ENCODE measurements at regions not wholly inside any gene's neighbourhood (a gene's known extent, or its start where the extent isn't known, plus 50 kb on each side); places are given as distances from the start of the nearest gene placed in this dataset.

DNA sequence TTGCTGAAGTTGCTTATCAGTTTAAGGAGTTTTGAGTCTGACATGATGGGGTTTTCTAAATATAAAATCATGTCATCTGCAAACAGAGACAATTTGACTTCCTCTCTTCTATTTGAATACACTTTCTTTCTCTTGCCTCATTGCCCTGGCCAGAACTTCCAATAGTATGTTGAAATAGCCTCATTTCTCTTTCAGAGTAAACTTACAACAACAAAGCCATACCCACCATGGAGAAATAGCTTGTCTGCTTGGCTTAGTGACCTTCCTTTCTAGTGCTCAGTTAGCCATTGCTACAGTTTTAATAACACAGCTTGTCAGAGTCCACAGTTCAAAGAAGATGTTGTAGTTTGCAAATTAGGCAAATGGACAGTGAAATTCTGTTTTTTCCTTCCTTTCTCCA lies 228.0 kb downstream of the ETAA1 start:
- no peak for DNase-seq (ENCODE audit: low spot score)

DNA sequence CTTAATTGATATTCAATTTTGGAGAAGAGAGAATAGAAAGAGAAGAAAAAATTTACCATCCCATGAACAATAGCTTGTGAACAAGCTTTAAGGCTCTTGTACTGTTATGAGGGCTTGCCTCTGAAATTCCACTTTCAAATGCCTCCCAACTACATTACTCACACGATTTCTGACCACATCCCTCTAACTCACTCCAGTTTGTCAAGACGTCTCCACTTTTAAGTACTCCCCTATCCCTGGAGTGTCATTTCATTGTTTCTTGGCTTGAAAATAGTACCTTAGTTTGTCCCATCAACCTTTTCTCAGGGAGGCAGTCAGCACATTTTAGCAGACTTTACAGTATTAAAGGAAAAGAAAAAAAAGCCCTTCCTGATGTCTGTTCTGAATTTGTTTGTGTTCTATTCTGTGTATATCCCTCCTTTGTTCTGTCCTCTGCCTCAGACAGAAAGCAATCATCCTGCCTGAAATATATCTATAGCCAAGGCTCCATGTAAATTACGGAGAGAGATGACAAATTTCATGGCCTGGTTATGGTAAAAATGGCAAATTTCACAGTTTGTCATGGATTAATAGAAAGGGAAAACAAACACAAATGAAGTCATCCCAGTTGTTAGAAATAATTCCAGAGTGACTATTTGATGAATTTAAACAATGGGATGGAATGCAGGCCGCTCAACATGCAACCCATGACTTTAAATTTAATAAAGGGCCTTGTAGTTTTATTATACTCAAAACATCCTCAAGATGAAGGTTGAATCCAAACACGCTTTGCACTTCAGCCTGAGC lies 228.8 kb downstream of the ETAA1 start:
- no peak for DNase-seq (ENCODE audit: low spot score)

DNA sequence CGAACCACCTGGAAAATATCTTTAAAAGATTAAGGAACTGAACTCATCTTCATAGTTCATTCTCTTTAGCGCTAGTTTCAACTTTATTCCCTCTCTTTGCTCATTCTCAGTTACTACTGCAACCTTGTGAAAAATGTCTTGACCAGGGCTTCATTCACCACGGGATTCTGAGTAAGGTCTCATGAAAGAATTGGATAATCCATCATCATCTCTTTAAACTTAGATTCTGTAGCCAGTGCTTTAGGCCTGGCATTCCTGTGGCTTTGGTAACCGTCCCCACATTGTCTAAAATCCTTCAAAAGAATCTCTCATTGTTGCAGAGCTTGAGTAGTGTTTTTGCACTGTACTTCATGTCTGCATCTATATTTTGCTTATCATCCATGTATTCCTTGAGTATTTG lies 229.5 kb downstream of the ETAA1 start:
- no peak for DNase-seq (ENCODE audit: low spot score)

DNA sequence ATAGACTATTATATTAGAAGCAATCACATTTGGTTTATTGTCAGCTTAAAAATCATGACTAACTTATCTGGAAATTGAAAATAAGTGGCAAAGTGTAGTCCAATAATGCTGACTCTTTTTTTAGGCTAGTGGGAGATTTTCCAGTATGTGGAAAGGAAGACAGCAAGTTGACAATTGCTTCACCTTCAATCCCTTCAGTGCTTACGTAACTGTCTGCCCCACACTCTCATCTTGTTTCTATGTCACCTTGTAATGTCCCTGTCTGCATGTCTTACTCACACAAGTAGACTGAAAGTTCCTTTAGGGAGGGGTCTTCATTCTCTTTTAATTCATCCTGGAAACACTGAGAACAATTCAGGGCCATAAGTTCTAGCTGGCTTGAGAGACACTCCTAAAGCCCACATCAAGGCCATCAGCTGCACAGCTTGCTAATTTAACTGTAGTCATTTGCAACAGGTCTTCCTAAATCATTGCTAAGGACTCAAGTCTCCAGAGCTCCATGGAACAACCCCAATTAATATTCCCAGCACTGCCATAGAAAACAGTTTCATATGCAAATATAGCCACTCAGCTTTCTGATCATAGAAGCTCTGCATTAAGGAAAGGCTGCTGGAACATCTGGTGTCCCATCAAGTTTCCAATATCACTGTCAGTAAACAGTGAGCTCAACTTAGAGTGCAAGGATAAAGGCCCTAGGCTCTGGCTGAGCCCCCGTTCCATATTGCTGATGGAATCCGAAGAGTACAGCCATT lies 230.5 kb downstream of the ETAA1 start:
- no peak for DNase-seq (ENCODE audit: low spot score)

DNA sequence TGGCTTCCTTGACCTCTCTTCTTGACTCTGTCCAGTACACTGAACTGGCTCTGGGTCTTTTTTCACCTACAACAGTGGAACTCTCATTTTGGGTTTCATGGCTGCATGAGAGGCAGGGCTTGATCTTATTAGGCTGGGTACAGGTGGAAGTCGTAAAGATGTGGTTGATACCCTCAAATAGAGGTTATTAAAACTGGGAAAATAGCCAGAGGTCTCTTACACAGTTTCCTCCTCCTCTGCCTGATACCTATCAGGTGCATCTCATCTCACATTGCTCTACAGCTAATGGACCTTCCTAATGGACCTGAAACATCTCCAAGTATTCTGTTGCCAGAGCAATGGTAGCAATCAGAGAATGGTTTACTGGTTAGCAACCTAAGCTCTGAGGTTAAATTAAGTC lies 231.8 kb downstream of the ETAA1 start:
- DNase-seq (ENCODE audit: low spot score): no peak

DNA sequence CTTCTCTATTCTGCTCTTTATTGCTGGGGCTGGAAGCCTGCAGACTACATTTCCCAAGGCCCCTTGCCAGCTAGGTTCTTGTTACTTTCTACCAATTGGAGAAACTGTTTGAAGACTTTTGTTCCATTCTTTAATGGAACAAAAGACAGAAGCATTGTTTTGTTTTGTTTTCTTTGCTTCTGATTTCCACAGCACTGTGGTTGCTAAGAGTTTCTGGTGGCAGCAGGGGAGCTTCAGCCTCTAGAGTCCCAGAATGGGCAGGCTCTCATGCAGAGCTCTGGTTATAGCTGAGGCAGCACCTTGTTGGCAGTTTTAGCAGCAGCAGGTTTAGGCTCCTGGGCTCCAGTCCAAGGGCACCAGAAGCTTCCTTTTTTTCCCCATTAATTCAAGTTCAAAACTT lies 234.3 kb downstream of the ETAA1 start:
- DNase-seq (ENCODE audit: low spot score): no peak

DNA sequence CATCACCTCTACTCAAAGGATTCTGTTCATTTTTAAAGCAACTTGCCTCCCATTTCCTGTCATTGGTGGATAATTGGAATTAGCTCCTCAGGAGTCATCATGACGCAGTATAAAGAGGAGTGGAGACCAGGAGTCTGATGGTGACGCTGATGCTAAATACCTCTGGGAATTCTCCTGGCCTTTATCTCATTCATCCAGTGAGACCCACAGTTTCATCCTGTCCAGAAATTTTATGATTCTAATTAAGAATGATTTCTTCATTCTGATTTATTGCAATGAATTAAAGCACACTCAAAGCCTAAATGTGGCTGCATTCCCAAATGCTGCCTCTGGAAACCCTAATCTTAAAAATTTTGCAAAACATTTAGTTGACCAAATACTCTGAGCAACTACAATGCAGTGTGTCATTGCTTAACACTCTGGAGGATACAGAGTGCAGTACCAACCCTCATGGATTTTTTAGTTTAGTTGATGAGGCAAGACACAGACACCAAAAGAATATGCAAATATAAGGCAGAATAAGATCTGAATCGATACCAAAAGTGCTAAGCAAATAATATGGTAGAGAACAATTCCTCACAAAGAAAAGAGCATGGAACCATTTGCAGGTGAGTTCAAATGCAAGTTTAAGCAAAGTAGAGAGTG lies 236.2 kb downstream of the ETAA1 start:
- no peak for DNase-seq (ENCODE audit: low spot score)

DNA sequence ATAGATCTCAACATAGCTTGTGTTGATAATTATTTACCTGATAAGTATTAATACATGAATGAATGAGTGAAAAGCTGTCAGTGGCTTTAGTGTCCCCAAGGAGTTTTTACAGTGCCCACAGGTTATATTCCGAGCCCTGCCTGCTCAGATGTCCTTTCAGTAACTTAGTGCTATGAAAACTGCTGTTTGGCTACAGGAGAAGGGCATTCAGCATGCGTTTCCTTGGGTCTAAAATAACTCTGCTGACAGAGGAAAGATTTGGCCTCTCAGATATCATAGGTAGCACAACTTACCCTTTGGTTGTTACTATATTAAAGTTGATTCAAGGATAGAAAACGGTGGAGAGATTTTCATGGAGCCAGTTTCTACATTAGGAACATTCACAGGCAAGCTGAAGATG lies 241.0 kb downstream of the ETAA1 start:
- DNase-seq (ENCODE audit: low spot score): no peak

DNA sequence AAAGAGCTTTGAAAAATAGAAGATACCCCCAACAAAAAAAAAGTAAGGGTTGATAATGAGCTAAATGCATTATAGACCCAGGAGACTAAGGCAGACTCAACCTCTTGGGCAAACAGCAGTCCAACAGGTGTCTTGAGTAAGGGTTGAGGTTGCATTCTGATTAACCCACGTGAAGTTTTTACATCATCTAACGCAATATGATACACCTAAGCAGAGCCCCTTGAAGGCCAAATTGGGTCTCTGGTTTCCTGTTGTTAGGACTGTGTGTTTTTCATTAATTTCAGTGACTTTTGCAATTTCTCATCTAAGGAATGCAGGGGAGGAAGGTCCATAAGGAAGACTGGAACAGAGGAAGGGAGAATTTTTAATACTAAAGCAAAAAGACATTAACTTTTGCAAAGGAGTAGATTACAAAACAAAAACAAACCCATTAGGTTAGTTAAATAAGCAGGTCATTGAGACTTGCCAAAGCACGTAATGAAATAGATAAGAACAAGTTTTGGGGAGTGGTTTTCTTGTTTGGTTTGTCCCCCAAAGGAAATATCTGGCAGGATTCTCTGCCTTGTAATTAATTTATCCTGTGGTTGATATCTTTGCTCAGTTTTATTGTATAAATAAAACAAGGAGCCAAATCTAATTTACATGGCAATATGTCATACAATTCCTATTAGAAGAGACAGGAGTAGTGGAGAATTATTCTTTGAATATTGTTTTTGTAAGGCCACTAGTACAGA lies 244.3 kb downstream of the ETAA1 start:
- no peak for DNase-seq (ENCODE audit: low spot score)

DNA sequence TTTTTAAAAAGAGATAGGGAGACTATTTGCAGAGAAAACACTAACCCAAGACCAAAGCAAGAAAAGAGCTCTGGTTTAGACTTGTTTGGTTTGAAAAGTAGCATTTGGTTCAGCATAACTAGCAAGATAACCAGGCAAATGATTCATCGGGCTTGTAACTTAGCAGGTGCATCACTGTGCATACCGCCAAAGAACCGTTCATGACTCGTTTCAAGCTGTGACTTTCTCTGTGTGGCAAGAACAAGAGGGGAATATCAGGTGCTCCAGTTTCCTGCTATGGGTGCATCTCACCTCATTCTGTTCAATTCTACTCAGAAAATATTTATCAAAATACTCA lies 244.9 kb downstream of the ETAA1 start:
- DNase-seq (ENCODE audit: low spot score): no peak

DNA sequence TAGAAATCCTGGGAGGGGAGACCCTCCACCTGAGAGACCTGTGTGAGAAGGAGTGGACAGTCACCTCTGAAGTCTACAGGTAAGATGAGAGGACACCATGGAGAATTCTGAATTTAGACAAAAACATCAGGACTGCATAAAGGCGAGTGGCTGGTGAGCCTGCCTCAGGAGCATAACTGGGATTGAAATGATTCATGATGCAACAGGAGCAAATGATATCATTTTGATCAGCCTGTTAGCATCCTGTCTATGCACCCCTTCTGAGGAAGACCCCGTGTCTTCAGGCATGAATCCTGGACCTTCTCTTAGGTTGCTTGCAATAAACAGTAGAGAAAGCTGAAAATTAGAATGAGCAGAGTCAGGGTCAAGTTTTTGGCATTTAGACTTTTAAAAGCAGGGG lies 245.8 kb downstream of the ETAA1 start:
- no peak for DNase-seq (ENCODE audit: low spot score)

DNA sequence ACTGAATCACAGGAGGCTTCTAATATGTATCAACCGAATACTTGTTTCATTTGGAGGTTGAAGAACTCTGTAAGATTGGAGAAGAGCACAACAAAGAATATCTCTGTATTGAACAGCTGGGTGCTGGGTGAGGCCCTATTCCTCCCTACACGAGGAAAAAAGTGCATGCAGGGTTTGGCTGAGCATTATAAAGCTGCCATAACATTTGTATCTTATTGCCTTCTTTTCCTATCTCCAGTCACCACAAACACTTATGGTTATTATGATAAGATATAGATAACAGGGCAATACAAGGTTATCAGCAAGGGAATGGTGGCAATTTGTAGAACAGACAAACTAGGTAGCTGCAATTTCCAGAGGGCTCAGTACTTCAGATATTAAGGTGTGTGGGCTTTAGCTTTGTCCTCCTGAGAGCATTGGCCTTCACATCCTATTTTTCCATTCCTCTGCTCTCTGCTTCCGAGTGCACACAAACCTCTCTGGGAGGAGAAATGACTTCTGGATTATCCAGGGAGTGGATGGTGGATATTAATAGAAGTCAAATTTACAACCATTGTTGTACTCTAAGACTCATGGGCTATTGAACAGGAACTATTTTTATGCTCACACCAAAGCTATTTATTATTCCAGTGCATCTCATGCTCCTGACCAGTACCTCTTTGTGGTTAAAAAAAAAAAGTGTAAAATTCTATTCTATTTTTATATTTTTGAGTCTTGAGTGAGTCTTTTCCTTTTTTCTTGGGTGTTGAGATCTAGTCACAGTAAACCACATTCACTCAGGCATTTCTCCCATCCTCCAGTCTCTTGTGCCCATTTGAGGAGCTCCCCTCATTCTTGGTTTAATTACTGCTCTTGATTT lies 248.4 kb downstream of the ETAA1 start:
- DNase-seq (ENCODE audit: low spot score): no peak

DNA sequence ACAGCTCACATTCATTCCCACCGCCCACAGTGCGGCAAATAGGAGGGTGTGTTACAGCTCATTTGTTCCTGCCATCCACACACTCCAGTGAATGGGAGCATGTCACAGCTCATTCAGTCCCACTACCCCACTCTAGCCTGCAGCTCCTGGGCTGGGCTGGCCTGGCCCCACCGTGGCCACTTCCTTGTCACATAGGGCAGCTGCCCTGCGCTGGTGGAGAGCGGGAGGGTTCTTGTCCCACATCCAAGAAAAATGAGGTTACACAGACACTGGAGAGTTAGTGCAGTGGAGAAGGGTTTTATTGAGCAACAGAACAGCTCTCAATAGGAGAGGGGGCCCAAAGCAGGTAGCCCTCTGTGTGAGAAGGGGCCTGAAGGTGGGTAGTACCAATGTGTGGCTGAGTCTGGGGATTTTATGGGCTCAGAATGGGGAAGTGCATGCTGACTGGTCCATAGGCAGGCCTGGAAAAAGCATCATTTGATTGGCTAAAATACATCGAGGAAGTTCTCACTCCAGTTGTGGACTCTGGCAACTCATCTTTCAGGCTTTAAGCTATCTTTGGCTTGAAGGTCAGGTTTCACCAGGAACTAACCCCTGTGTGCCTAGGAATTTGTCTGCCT lies 249.7 kb downstream of the ETAA1 start:
- peak; percentile 8 for DNase-seq (ENCODE audit: low spot score)

DNA sequence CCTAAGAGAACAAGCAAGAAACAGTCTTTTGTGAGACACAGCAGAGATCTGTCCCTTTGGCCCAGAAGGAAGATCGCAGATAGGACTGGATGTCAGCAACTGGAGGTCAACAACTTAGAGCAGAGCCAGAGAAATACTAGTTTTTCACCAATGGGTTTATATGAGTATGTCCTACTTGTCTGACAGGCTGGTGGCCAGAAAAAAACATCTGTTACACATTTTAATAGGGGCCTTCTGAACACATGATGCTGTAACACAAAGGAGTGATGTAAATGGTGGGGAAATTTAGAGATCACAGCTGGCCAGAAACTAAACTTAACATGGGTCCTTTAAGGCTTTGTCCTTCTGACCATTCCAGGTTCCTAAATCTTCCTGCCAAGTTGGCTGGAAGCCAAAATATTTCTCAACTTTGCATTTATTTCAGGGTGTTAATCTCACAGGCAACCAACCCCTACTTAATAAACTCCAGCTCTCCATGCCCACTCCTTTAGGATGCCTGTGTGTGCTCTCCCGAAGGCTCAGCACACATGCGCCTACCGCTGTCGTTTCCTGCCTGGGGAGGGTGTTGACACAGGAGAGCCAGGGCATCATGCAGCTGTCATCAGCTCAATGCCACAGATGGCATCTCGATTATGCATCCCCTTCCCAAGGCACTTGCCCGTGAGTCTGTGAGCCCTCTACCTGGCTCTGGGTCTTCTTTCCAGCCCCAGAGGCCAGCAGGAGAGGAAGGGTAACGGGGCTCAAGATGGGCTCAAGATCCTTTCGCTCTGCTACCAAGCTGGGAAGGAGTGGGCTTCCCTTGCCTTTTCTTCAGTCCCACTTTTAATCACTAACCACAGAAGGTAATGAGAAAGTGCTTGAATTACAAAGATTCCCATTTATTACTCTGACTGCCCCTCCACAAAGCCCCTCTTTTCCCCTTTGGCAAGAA lies 252.5 kb downstream of the ETAA1 start:
- no peak for DNase-seq (ENCODE audit: low spot score)

DNA sequence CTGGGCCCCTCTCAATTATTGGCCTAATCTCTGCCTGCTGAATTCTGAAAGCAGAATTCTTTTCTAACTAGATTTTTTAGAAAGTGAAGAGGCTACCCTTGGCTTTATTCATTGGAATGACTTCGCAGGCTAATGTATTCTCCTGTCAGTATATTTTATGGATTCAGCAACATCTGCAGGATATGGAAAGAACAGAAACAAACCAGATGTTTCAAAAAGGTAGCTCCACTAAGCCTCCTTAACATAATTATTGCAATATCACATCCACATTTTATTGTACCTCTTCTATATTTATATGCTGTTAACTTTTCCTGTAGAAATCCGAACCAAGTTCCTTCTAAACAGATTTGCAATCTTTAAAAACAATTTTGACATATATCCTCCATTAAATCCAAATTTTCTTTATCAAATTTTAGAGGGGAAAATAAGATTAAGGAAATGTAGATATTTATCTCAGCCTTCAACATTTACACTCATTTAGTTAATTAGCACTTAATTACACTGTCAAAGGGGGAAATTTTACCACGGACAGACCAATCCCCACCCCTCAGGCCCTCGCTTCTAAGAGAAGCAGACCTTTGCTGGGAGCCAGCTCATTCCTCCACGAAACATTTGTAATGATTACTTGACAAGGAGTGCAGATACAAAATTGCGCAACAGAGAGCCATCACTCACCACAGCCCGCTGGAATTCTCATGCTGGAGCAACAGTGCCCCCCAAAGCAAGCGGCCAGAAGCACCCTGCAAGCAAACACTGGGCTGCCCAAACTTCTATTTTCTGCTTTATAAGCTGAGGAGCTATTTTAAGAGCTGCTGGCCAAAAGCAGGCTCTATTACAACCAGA lies 253.4 kb downstream of the ETAA1 start:
- DNase-seq (ENCODE audit: low spot score): peak; percentile 80

DNA sequence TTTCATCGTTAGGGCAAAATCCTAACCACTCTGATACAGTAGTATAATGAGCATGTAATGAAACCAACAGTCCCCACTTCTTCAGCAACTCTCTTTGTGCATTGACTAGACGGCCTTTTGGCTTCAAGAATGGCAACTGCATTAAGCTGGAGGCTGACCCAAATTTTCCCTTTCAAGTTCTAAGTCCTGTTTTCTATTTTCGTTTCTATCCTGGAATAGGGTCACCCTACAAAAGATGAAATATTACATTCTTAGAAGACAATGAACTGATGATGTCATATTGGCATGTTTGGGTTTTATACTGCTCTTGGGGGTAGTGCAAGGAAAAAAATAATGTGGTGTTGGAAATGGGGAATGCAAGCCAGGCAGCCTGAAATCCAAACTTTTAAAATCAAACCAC lies 254.4 kb downstream of the ETAA1 start:
- DNase-seq (ENCODE audit: low spot score): peak; percentile 4

DNA sequence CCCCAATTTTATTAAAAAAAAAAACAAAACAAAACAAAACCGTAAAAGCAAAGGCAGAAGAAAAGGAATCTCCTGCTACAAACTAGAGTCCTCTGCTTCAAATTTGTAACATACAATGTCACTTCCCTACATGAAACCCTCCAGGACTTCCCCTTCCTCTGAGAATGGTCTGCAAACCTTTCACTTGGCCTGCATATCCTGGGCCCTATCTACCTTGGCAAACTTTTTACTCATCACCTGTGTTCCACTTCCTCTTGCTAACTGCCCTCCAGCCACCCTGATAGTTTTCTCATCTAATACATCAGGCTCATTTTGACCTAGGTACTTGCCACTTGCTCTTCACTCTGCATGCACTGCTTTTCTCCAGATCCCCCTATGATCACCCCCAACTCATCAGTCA lies 255.5 kb downstream of the ETAA1 start:
- no peak for DNase-seq (ENCODE audit: low spot score)

DNA sequence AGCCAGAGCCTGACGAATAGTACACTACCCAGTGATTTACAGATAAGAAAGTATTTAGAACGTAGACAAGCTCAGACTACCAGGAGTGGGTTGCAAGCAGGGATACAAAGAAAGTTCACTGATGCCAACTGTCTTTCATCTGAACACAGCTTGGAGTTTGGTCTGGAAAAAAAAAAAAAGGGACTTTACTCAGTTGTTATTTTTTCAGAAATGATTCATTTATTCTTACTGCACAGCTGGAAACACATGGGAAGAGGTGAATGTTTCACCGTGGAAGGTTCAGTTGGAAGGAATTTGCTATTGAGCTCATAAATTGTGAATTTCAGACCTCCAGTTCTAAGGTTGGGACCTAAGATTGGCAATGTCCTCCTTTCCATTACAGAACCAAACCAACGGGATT lies 259.7 kb downstream of the ETAA1 start:
- no peak for DNase-seq (ENCODE audit: low spot score)

DNA sequence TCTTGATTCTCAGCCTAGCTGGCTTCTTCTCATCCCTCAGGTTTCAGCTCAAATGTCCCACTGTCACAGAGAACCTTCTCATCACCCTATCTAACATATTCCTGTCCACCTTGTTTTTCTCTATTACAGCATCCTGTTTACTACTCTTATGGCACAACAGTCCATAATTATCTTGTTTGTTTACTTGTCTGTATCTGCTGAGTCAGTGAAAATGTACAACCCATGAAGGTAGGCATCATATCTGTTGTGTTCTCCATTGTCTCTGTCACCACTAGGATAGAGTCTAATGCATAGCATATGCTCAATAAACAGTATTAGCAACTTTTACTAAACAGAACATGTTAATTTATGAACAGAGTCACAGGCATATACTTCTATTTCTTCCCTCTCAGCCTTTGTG lies 261.7 kb downstream of the ETAA1 start:
- DNase-seq (ENCODE audit: low spot score): no peak

Measured in Ammon's horn (tissue), 1 donor.